IMR-90 (cell line): ENCODE measurements at regions not wholly inside any gene's neighbourhood (a gene's known extent, or its start where the extent isn't known, plus 50 kb on each side); places are given as distances from the start of the nearest gene placed in this dataset.

Experiments used
- BHLHE40 ChIP-seq: fragments of 150-350 bp; IDR thresholded peaks from 2 replicates; pipeline ENCODE4 v1.6.1; 2016; ENCODE audit warnings: mild to moderate bottlenecking, low read depth, low read length
- CEBPB ChIP-seq: IDR thresholded peaks from 2 replicates; pipeline ENCODE4 v1.6.1; 2012; ENCODE audit warnings: low read depth, low read length, improper control_type of control experiment
- FOS ChIP-seq: fragments of 150-350 bp; IDR thresholded peaks from 2 replicates; pipeline ENCODE4 v1.6.1; 2016; ENCODE audit warnings: low read depth, low read length
- MAFK ChIP-seq: IDR thresholded peaks from 2 replicates; pipeline ENCODE4 v1.6.1; 2012; ENCODE audit warnings: low read depth, low read length, improper control_type of control experiment
- MXI1 ChIP-seq: IDR thresholded peaks from 2 replicates; pipeline ENCODE4 v1.6.1; 2012; ENCODE audit warnings: low read depth, mild to moderate bottlenecking, low read length, moderate library complexity, borderline replicate concordance
- POLR2A ChIP-seq: IDR thresholded peaks from 2 replicates; pipeline ENCODE4 v1.6.1; 2012; ENCODE audit warnings: mild to moderate bottlenecking, low read depth, low read length
- RAD21 ChIP-seq: IDR thresholded peaks from 2 replicates; pipeline ENCODE4 v1.6.1; 2012; ENCODE audit warnings: low read length, improper control_type of control experiment
- RFX5 ChIP-seq: IDR thresholded peaks from 2 replicates; pipeline ENCODE4 v1.8.0; 2012; ENCODE audit warnings: low read depth, mild to moderate bottlenecking, low read length, moderate library complexity
- SMC3 ChIP-seq: fragments of 150-350 bp; IDR thresholded peaks from 2 replicates; pipeline ENCODE4 v1.6.1; 2016; ENCODE audit warnings: low read depth, mild to moderate bottlenecking, antibody characterized with exemption, low read length, moderate library complexity
- TF ChIP-seq, protein P1 (sequence below): conservative IDR thresholded peaks from 2 replicates; pipeline ENCODE4 v1.5.1; 2012; ENCODE audit warnings: mild to moderate bottlenecking, low read depth, low read length, improper control_type of control experiment

DNA sequence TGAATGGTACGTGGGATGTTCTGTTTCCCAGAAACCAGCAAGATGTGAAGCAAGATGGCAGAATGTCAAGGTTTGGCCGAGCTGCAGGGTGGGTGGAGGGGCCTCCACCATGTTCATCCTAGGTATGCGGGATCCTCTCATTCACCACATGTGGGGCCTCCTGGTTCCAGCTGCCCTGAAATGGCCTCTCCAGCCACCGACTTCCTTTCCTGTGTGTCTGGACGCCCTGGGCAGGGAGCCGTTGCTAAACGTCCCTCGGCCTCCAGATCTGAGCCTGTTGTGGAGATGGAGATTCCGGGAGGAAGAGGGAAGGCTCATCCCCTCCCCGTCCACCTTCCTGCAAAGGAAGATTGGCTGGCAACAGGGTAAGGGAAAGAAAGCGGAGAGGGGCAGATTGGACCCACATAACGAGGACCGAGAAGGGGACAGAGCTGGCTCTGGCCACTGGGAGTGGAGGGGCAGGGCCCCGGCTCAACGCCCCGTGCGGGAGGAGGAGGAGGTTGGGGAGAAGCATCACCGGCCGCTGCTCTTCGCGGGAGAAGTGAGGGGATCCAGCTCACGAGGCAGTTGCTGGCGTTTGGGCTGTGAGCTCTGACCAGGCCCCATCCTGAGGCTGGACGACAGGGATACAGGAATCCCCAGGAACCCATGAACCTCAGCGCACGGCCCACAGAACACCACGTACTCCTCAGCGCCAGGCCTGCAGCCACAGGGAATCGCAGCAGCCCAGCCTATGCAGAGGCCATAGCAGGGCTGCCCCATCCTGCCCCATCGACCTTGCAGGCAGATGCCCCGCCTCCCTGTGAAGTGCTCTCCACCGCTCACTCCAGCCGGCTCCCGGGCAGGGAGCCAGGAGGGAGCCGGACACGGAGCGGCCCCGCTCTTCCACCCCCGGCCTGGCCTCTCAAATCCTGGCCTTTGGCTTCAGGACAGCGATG, 98.3 kb downstream of the FOXL3 start:
- TF ChIP-seq, protein P1, sequence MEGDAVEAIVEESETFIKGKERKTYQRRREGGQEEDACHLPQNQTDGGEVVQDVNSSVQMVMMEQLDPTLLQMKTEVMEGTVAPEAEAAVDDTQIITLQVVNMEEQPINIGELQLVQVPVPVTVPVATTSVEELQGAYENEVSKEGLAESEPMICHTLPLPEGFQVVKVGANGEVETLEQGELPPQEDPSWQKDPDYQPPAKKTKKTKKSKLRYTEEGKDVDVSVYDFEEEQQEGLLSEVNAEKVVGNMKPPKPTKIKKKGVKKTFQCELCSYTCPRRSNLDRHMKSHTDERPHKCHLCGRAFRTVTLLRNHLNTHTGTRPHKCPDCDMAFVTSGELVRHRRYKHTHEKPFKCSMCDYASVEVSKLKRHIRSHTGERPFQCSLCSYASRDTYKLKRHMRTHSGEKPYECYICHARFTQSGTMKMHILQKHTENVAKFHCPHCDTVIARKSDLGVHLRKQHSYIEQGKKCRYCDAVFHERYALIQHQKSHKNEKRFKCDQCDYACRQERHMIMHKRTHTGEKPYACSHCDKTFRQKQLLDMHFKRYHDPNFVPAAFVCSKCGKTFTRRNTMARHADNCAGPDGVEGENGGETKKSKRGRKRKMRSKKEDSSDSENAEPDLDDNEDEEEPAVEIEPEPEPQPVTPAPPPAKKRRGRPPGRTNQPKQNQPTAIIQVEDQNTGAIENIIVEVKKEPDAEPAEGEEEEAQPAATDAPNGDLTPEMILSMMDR: no peak
- TF ChIP-seq RFX5: no peak
- no peak for TF ChIP-seq SMC3
- TF ChIP-seq POLR2A: no peak
- TF ChIP-seq CEBPB: no peak
- TF ChIP-seq MAFK: no peak
- TF ChIP-seq BHLHE40: no peak
- TF ChIP-seq MXI1: no peak
- no peak for TF ChIP-seq FOS
- TF ChIP-seq RAD21: no peak
